B cell (primary cell): ENCODE measurements at regions not wholly inside any gene's neighbourhood (a gene's known extent, or its start where the extent isn't known, plus 50 kb on each side); places are given as distances from the start of the nearest gene placed in this dataset.

Experiments used
- ATAC-seq: fragments of 200-7000 bp; cut with Tn5 transposase; one replicate; pipeline ENCODE4 v1.10.0; 2021; ENCODE audit warnings: low read depth, mild to moderate bottlenecking, moderate number of reproducible peaks, moderate library complexity
- CTCF ChIA-PET: fragments of 350-600 bp; sonication (Branson Sonifier 250); formaldehyde crosslinking; loops from one replicate; lab custom pipeline; 2021; ENCODE audit warnings: antibody characterized with exemption, inconsistent platforms; lab: Charles Lee
- POLR2A ChIA-PET: fragments of 350-600 bp; sonication (Branson Sonifier 250); formaldehyde crosslinking; loops from one replicate; lab custom pipeline; 2021; ENCODE audit warnings: antibody characterized with exemption; lab: Charles Lee
- DNase-seq: peaks from one replicate; pipeline ENCODE4 v3.0.0; 2013
- H2AFZ ChIP-seq: 2 replicates; pipeline ENCODE4 v1.6.1; 2012; ENCODE audit warnings: mild to moderate bottlenecking, low read depth, low read length; ENCODE audit not compliant: insufficient read depth, poor library complexity, severe bottlenecking
- H3K27ac ChIP-seq, 2 donors: 1 replicate in 1 of 2; 2 replicates in 1 of 2; pipeline ENCODE4 v1.5.1; 2012 to 2013; ENCODE audit warnings: low read length in 2 of 2, mild to moderate bottlenecking in 2 of 2, moderate library complexity in 1 of 2
- H3K27me3 ChIP-seq, 4 experiments: fragments of 200-600 bp in 1 of 4; sonication (generic) in 1 of 4; replicated peaks in 1 of 4; 1 replicate in 2 of 4; 2 replicates in 2 of 4; pipeline versions ENCODE4 v1.6.1 to v1.7.0; 2013 to 2016; ENCODE audit warnings: low read length in 3 of 4, mild to moderate bottlenecking in 2 of 4, mixed read lengths in 1 of 4, moderate library complexity in 1 of 4; ENCODE audit not compliant: insufficient read depth in 4 of 4, control insufficient read depth in 3 of 4; ENCODE audit errors: control extremely low read depth in 1 of 4
- H3K36me3 ChIP-seq, 2 experiments: replicated peaks in 1 of 2; 1 replicate in 1 of 2; 2 replicates in 1 of 2; pipeline versions ENCODE4 v1.6.1 to v1.7.1; 2013; ENCODE audit warnings: low read length in 1 of 2; ENCODE audit not compliant: insufficient read depth in 2 of 2, control insufficient read depth in 1 of 2; ENCODE audit errors: control extremely low read depth in 1 of 2, extremely low read depth in 1 of 2
- H3K4me1 ChIP-seq, 2 donors: fragments of 200-600 bp in 1 of 2; sonication (generic) in 1 of 2; 1 replicate in 1 of 2; 2 replicates in 1 of 2; pipeline versions ENCODE4 v1.5.1 to v1.6.1; 2013 to 2017; ENCODE audit warnings: low read length in 2 of 2; ENCODE audit not compliant: control insufficient read depth in 2 of 2, insufficient read depth in 2 of 2
- H3K4me2 ChIP-seq: replicated peaks from 2 replicates; pipeline ENCODE3; 2012; ENCODE audit warnings: mild to moderate bottlenecking, low read depth, low read length; ENCODE audit not compliant: poor library complexity, severe bottlenecking
- H3K4me3 ChIP-seq, 5 experiments: fragments of 200-600 bp in 1 of 5; sonication (generic) in 1 of 5; 1 replicate in 3 of 5; 2 replicates in 2 of 5; pipeline versions ENCODE4 v1.5.1 to v1.7.0; 2011 to 2016; ENCODE audit warnings: low read length in 4 of 5, mild to moderate bottlenecking in 4 of 5, low read depth in 2 of 5, control low read depth in 1 of 5, moderate library complexity in 1 of 5; ENCODE audit not compliant: insufficient read depth in 1 of 5; ENCODE audit errors: control extremely low read depth in 1 of 5, extremely low read depth in 1 of 5
- H3K79me2 ChIP-seq: fragments of 200-600 bp; sonication (generic); one replicate; pipeline ENCODE4 v1.6.0; 2016; ENCODE audit warnings: low read length; ENCODE audit not compliant: control insufficient read depth, insufficient read depth
- H3K9ac ChIP-seq: fragments of 200-600 bp; sonication (generic); 2 replicates; pipeline ENCODE4 v1.6.1; 2017; ENCODE audit warnings: mild to moderate bottlenecking, low read length, moderate library complexity
- H3K9me3 ChIP-seq, 3 donors: one replicate each; pipeline versions ENCODE4 v1.6.1 to v1.7.1; 2013; ENCODE audit warnings: low read length in 2 of 3; ENCODE audit not compliant: control insufficient read depth in 2 of 3, insufficient read depth in 1 of 3; ENCODE audit errors: control extremely low read depth in 1 of 3
- H4K20me1 ChIP-seq: 2 replicates; pipeline ENCODE4 v1.6.0; 2012; ENCODE audit warnings: mild to moderate bottlenecking, low read length; ENCODE audit not compliant: insufficient read depth, control insufficient read depth, poor library complexity, severe bottlenecking
- H3K27ac Mint-ChIP-seq: one replicate; pipeline ENCODE4 v1.8.0; 2021; ENCODE audit warnings: mixed read lengths
- H3K27me3 Mint-ChIP-seq: one replicate; pipeline ENCODE4 v1.8.0; 2021; ENCODE audit warnings: mixed read lengths
- H3K4me1 Mint-ChIP-seq: one replicate; pipeline ENCODE4 v1.8.0; 2021; ENCODE audit warnings: mixed read lengths
- H3K4me3 Mint-ChIP-seq: one replicate; pipeline ENCODE4 v1.8.0; 2021; ENCODE audit warnings: mixed read lengths
- H3K9me3 Mint-ChIP-seq: one replicate; pipeline ENCODE4 v1.8.0; 2022; ENCODE audit warnings: mixed read lengths; ENCODE audit not compliant: insufficient read depth
- CTCF ChIP-seq: fragments of 200-600 bp; IDR thresholded peaks from one replicate; pipeline ENCODE4 v1.8.0; 2022; ENCODE audit warnings: antibody characterized with exemption, mild to moderate bottlenecking
- EZH2 ChIP-seq: IDR thresholded peaks from 2 replicates; pipeline ENCODE4 v1.6.1; 2012; ENCODE audit warnings: borderline replicate concordance, low read depth, mild to moderate bottlenecking, moderate library complexity, low read length; ENCODE audit not compliant: insufficient read depth, poor library complexity, severe bottlenecking
- WGBS: methylation state at CpG from one replicate; pipeline ENCODE4 v1.1.5; 2013; ENCODE audit warnings: missing lambda C conversion rate; ENCODE audit not compliant: insufficient coverage; 5-methylcytosine and 5-hydroxymethylcytosine counted together
- intact Hi-C: fragments of 100-400 bp; cut with micrococcal nuclease; formaldehyde crosslinking; loops from one replicate; pipeline ENCODE4 v1.10.0; 2022

- peaks cover 22 to 31% of the 10 kb centered on the region in 2 donors for H3K4me1 ChIP-seq
- no peaks in the 10 kb centered on the region for H3K36me3 ChIP-seq
- Mint-ChIP-seq H3K4me3 (no peak overlapping the region), H3K4me1 (peaks cover 28% of the 10 kb centered on the region), H3K9me3 (peaks cover 3% of the 10 kb centered on the region), H3K27ac (no peak overlapping the region), H3K27me3 (peaks cover 8% of the 10 kb centered on the region)
- no peaks in the 10 kb centered on the region for H3K79me2 ChIP-seq
- no peak overlapping the region for H3K4me3 ChIP-seq
- no peak for DNase-seq
- H3K27me3 ChIP-seq: peaks cover 0 to 3% (median 0%) of the 10 kb centered on the region in 4 experiments
- no peak overlapping the region for H3K27ac ChIP-seq
- H3K9me3 ChIP-seq: peaks cover 0 to 10% (median 0%) of the 10 kb centered on the region in 3 donors
- H3K4me2 ChIP-seq: no peak overlapping the region
- no CpG with 5 or more reads among the region's 6 CpGs for WGBS
- no peak overlapping the region for H2AFZ ChIP-seq
- no peaks in the 10 kb centered on the region for H4K20me1 ChIP-seq
- TF ChIP-seq CTCF: no peak
- TF ChIP-seq EZH2: no peak
- intact Hi-C loops: no loop called here
- CTCF ChIA-PET: no interaction called here
- ATAC-seq: no peak
- H3K9ac ChIP-seq: no peak overlapping the region
- POLR2A ChIA-PET: no interaction called here
Measured at GRCh38 chr10:7048061-7048460, 362.8 kb downstream of the SFMBT2 start.

GRCh38 chr10:7046615-7047014 is 364.2 kb downstream of the SFMBT2 start:
- no CpG with 5 or more reads among the region's 2 CpGs for WGBS
- DNase-seq (peak; percentile 33), ATAC-seq (no peak)
- H3K4me1 ChIP-seq: peaks cover 22 to 31% of the 10 kb centered on the region in 2 donors
- H3K36me3 ChIP-seq: no peaks in the 10 kb centered on the region
- ChIA-PET POLR2A (no interaction called here), CTCF (interaction anchor here (0.9 kb wide), 1 partner anchor 11 kb away, joined by 3 read pairs; no protein-coding TSS in a partner anchor)
- H3K9me3 ChIP-seq: peaks cover 0 to 10% (median 0%) of the 10 kb centered on the region in 3 donors
- H3K27me3 ChIP-seq: peaks cover 0 to 3% (median 0%) of the 10 kb centered on the region in 4 experiments
- H3K4me1 Mint-ChIP-seq: peaks cover 28% of the 10 kb centered on the region
- TF ChIP-seq EZH2 (no peak), CTCF (no peak)
- no peak overlapping the region for H3K27ac Mint-ChIP-seq
- peak overlapping the region; percentile 26 for H3K4me2 ChIP-seq
- no peak overlapping the region for H3K27ac ChIP-seq
- no peaks in the 10 kb centered on the region for H3K79me2 ChIP-seq
- peaks cover 3% of the 10 kb centered on the region for H3K9me3 Mint-ChIP-seq
- no peak overlapping the region for H3K4me3 ChIP-seq
- H2AFZ ChIP-seq: no peak overlapping the region
- H3K27me3 Mint-ChIP-seq: peaks cover 10% of the 10 kb centered on the region
- H3K4me3 Mint-ChIP-seq: peak overlapping the region; percentile 11
- H3K9ac ChIP-seq: no peak overlapping the region
- no peaks in the 10 kb centered on the region for H4K20me1 ChIP-seq
- intact Hi-C loops: no loop called here
